HAP-1 (cell line): ENCODE measurements at regions not wholly inside any gene's neighbourhood (a gene's known extent, or its start where the extent isn't known, plus 50 kb on each side); places are given as distances from the start of the nearest gene placed in this dataset.
A peak's percentile ranks its signal among the peaks of the same experiment; 100 is the strongest.

ENCODE experiments used
- DNase-seq, 2 experiments: peaks; one replicate each; pipeline ENCODE4 v3.0.0-alpha.2; 2016 to 2020; ENCODE audit warnings: low spot score in 2 of 2
- H3K27me3 ChIP-seq: fragments of 250-450 bp; sonication (Bioruptor Pico); 2 replicates; pipeline ENCODE4 v1.5.1; 2020; ENCODE audit warnings: low read depth, mild to moderate bottlenecking, moderate library complexity
- H3K36me3 ChIP-seq: fragments of 250-450 bp; sonication (Bioruptor Pico); replicated peaks from 2 replicates; pipeline ENCODE4 v1.5.1; 2020; ENCODE audit warnings: mild to moderate bottlenecking
- H3K4me1 ChIP-seq: fragments of 250-450 bp; sonication (Bioruptor Pico); 2 replicates; pipeline ENCODE4 v1.5.1; 2020; ENCODE audit warnings: mild to moderate bottlenecking
- H3K4me3 ChIP-seq: fragments of 250-450 bp; sonication (Bioruptor Pico); 2 replicates; pipeline ENCODE4 v1.5.1; 2020; ENCODE audit warnings: mild to moderate bottlenecking, moderate library complexity
- H3K9me3 ChIP-seq: fragments of 250-450 bp; sonication (Bioruptor Pico); 2 replicates; pipeline ENCODE4 v1.5.1; 2020; ENCODE audit warnings: mild to moderate bottlenecking, moderate library complexity
- in situ Hi-C: fragments of 300-500 bp; cut with MboI; formaldehyde crosslinking; loops from 3 replicates; pipeline ENCODE4 v1.14.3; 2020; ENCODE audit warnings: low sequenced_read_pairs, inconsistent platforms, mixed read lengths

GRCh38 chr6:23357185-23357766, 768.7 kb upstream of the NRSN1 start:
- Histone ChIP-seq H3K9me3 (no peaks in the 10 kb centered on the region), H3K27me3 (no peaks in the 10 kb centered on the region), H3K4me3 (no peak overlapping the region), H3K4me1 (no peaks in the 10 kb centered on the region), H3K36me3 (no peaks in the 10 kb centered on the region)
- in situ Hi-C loops: no loop called here
- no peak for DNase-seq

DNA sequence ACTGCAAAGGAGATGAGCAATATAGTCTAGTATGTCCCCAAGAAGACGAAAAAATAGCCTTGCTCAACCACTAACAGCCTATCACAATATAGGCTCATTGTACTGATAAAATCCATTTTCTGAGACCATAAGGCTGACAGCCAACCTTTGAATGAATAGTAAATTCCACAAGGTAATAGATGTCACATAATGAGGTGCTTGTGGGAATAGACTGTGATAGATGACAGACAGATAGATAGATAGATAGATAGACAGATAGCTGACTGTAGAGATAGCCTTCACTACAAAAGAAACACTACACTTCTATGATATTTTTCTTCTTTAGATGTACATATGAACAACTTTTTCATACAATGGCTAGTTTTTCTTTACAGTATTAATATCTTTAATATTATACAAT, 760.3 kb upstream of the NRSN1 start:
- Histone ChIP-seq H3K4me3 (no peak overlapping the region), H3K4me1 (no peaks in the 10 kb centered on the region), H3K36me3 (no peaks in the 10 kb centered on the region), H3K27me3 (no peaks in the 10 kb centered on the region), H3K9me3 (no peaks in the 10 kb centered on the region)
- DNase-seq: no peak
- in situ Hi-C loops: no loop called here

- Histone ChIP-seq H3K27me3 (no peaks in the 10 kb centered on the region), H3K36me3 (no peaks in the 10 kb centered on the region), H3K4me1 (no peaks in the 10 kb centered on the region), H3K4me3 (no peak overlapping the region), H3K9me3 (no peaks in the 10 kb centered on the region)
- in situ Hi-C loops: no loop called here
- DNase-seq: no peak
Observed at GRCh38 chr6:23367311-23367710, 758.7 kb upstream of the NRSN1 start.

DNA sequence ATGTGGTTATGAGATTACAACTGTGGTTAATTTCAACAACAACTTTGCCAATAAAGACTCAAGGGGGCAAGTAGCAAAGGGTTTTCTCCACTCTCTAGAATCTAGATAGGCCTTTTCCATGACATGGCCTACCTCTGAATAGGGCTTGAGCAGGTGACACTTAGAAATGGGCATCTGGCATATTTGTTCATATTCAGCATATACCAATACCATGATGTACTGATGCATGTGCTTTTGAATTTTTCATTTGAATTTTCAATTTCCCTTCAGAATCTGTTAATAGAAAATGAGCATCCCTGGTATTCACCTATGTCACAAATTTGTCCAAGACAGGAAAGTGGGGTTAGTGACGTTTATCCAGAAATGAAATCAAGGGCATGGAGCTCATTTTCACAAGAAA, 757.5 kb upstream of the NRSN1 start:
- no peak for DNase-seq
- in situ Hi-C loops: no loop called here
- H3K27me3 ChIP-seq: no peaks in the 10 kb centered on the region
- no peaks in the 10 kb centered on the region for H3K4me1 ChIP-seq
- H3K36me3 ChIP-seq: no peaks in the 10 kb centered on the region
- H3K9me3 ChIP-seq: no peaks in the 10 kb centered on the region
- H3K4me3 ChIP-seq: no peak overlapping the region

DNA sequence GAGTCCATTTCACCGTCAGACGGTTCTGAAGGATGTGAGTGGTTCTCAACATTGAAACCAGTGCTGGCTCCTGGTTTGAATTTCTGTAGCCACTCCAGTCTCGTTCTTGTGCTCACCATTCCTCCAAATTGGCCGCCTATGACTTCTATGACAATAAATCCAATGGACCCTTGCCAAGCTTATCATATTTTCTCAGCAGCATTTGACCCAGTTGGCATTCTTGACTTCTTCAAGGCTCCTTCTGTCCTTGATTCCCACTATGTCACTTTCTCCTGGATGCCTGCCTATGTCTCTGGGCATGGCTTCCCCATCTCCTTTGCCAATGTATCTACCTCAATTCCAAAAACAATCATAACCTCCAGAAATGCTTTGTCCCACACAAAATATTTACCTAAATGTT, 756.0 kb upstream of the NRSN1 start:
- no peak overlapping the region for H3K4me3 ChIP-seq
- no peak for DNase-seq
- no peaks in the 10 kb centered on the region for H3K36me3 ChIP-seq
- no peaks in the 10 kb centered on the region for H3K27me3 ChIP-seq
- no peaks in the 10 kb centered on the region for H3K4me1 ChIP-seq
- no peaks in the 10 kb centered on the region for H3K9me3 ChIP-seq
- in situ Hi-C loops: no loop called here

DNA sequence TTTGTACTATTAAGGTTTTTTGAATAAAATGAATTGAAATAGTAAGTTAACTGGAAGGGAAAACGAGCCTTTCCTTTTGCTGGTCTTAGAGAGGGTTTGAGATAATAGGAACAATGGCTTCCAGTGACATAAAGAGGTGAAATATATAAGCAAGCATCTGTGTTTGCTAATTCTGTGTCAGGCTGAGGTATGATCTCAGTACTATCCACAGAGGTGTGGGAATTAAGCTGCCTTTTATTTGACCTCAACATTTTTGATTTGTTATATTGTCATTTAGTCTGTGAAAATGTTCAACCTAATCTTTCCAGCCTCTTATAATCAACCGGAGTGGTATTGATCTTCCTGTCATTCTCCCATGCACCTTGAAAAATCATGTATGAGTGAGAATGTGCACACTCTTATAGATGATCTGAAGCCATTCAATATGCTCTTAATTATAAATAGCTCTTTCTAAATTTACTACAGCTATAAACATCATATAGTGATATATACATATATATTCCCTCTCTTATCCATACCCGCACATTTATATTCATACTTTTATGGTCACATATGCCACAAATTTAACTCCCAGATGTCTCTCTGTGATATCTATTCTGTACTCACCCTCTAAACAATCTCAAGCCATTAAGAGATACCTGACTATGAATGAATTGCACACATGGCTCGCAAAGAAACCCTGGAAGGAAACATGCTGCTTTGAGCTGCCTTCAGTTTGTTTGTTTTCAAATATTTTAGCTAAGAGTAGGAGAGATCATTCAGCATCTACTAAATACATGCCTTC, 754.7 kb upstream of the NRSN1 start:
- no peaks in the 10 kb centered on the region for H3K36me3 ChIP-seq
- no peaks in the 10 kb centered on the region for H3K4me1 ChIP-seq
- no peak overlapping the region for H3K4me3 ChIP-seq
- H3K27me3 ChIP-seq: no peaks in the 10 kb centered on the region
- in situ Hi-C loops: no loop called here
- no peaks in the 10 kb centered on the region for H3K9me3 ChIP-seq
- DNase-seq: no peak

- in situ Hi-C loops: no loop called here
- no peak overlapping the region for H3K4me3 ChIP-seq
- H3K27me3 ChIP-seq: no peaks in the 10 kb centered on the region
- DNase-seq: no peak
- no peaks in the 10 kb centered on the region for H3K4me1 ChIP-seq
- H3K36me3 ChIP-seq: no peaks in the 10 kb centered on the region
- H3K9me3 ChIP-seq: peaks cover 2% of the 10 kb centered on the region; the same call in 1 of the 2 replicates
Observed at GRCh38 chr6:23377830-23378229, 748.2 kb upstream of the NRSN1 start.

DNA sequence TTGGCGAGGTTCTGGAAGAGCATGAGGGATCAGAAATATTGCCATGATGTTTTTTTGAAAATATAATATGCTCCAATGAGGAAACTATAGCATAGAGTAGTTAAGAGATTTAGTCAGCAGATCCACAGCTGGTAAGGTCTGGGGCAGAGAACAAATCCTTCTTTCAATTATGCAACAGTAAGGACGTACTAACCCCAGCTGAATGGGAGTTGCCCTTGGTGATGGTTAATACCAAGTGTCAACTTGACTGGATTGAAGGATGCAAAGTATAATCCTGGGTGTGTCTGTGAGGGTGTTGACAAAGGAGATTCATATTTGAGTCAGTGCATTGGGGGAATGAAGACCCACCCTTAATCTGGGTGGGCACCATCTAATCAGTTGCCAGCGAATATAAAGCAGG, 745.5 kb upstream of the NRSN1 start:
- no peak for DNase-seq
- Histone ChIP-seq H3K27me3 (no peaks in the 10 kb centered on the region), H3K4me1 (no peaks in the 10 kb centered on the region), H3K36me3 (no peaks in the 10 kb centered on the region), H3K9me3 (peaks cover 2% of the 10 kb centered on the region; the same call in 1 of the 2 replicates), H3K4me3 (no peak overlapping the region)
- in situ Hi-C loops: no loop called here

DNA sequence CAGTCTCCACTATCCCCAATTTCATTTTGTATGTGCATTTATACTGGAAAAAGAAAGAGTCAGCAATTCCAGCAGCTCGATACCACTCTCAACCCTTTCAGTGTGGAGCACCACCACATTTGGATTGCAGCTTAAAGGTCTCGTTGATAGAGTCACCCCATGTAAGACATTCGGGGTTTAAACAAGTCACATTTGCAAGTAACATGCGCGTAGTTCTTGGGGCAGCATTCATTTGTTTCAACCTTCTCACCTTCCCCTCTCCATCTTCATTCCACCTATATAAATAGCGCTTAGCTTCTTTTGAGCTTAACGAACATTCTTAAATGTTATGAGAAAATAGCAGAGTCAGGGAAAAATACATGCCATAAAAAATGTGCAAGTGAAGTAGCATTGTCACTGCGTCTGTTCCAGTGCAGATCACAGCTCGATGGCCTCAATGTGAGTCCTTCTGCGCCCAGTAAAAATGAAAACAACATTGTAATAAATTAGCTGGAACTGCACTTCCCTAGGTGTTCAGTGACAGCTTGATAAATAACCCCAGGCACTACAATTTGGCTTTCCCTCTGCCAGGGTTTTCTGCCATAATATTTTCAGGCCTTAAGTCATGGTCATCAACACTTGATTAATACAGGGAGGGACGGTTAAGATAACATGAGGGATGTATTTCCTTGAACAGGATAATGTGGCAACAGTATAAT, 737.8 kb upstream of the NRSN1 start:
- Histone ChIP-seq H3K4me1 (no peaks in the 10 kb centered on the region), H3K4me3 (no peak overlapping the region), H3K36me3 (no peaks in the 10 kb centered on the region), H3K27me3 (no peaks in the 10 kb centered on the region), H3K9me3 (no peaks in the 10 kb centered on the region)
- in situ Hi-C loops: no loop called here
- no peak for DNase-seq

GRCh38 chr6:23389386-23389785, 736.6 kb upstream of the NRSN1 start:
- H3K4me1 ChIP-seq: no peaks in the 10 kb centered on the region
- no peaks in the 10 kb centered on the region for H3K27me3 ChIP-seq
- no peak overlapping the region for H3K4me3 ChIP-seq
- in situ Hi-C loops: no loop called here
- no peaks in the 10 kb centered on the region for H3K36me3 ChIP-seq
- no peak for DNase-seq
- no peaks in the 10 kb centered on the region for H3K9me3 ChIP-seq

DNA sequence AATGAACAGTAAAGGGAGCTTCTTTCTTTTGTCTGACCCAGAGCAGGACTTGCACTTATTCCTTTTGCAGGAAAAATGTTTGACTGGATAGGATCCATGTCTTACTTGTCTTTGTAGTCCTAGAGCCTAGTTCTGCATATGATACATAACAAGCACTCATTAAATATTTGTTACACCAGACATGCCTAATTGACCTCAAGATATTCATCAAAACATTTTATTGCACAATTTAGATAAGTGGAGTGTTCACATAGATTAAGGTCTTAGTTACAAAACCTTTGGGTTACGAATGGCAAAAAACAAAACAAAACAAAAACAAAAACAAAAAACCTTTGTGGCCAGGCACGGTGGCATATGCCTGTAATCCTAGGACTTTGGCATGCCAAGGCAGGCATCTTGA, 735.8 kb upstream of the NRSN1 start:
- no peaks in the 10 kb centered on the region for H3K4me1 ChIP-seq
- H3K36me3 ChIP-seq: no peaks in the 10 kb centered on the region
- DNase-seq: no peak
- H3K9me3 ChIP-seq: no peaks in the 10 kb centered on the region
- in situ Hi-C loops: no loop called here
- no peak overlapping the region for H3K4me3 ChIP-seq
- H3K27me3 ChIP-seq: no peaks in the 10 kb centered on the region

DNA sequence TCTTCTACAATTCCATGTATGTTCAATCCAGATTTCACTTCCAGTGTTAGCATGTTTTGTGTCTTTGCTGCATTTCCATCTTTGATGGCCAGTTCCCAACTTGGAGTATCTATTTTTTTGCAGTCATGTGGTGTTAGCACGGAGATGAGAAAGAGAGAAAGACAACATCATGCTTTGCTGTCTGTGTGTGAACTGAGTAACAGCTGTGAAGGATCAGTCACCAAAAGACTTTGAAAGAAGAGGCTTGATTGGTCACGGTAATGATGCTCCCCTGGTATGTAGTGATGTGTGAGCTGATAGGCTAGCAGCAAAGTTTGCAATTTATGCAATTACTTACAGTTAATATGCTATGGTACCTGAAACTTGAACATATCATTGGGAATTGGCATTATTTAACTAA, 731.3 kb upstream of the NRSN1 start:
- no peak for DNase-seq
- in situ Hi-C loops: no loop called here

DNA sequence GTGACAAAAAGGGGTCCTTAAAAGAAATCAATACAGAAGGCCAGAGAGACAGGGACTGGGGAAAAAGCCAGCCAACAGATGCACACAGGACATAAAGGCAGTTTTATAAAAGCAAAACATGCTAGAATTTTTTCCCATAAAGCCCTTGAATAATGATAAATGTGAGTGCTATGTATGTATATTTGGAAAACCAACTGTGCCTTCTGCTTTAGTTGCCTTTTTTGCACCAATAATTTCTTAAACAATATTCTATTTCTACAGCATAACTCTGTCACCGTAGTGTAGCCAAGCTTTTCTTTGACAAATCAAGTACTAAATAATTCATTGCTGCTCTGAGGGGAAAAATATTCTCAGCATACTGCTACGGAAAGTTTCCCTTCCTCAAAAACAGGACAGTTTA, 730.6 kb upstream of the NRSN1 start:
- no peak for DNase-seq
- H3K4me3 ChIP-seq: no peak overlapping the region
- no peaks in the 10 kb centered on the region; the same call in 1 of the 2 replicates for H3K9me3 ChIP-seq
- H3K36me3 ChIP-seq: no peaks in the 10 kb centered on the region
- no peaks in the 10 kb centered on the region for H3K4me1 ChIP-seq
- H3K27me3 ChIP-seq: no peaks in the 10 kb centered on the region
- in situ Hi-C loops: no loop called here

More for the DNA sequence above, 731.3 kb upstream of the NRSN1 start:
- Histone ChIP-seq H3K27me3 (no peaks in the 10 kb centered on the region), H3K36me3 (no peaks in the 10 kb centered on the region), H3K4me3 (no peak overlapping the region), H3K9me3 (no peaks in the 10 kb centered on the region), H3K4me1 (no peaks in the 10 kb centered on the region)

- in situ Hi-C loops: no loop called here
- Histone ChIP-seq H3K4me1 (no peaks in the 10 kb centered on the region), H3K4me3 (no peak overlapping the region), H3K27me3 (no peaks in the 10 kb centered on the region), H3K9me3 (no peaks in the 10 kb centered on the region; the same call in none of the 2 replicates), H3K36me3 (no peaks in the 10 kb centered on the region)
- peak in 1 of 2 experiments; percentile 50 for DNase-seq
Observed at GRCh38 chr6:23396949-23397348, 729.1 kb upstream of the NRSN1 start.
